ENCODE measurements at regions not wholly inside any gene's neighbourhood (a gene's known extent, or its start where the extent isn't known, plus 50 kb on each side); places are given as distances from the start of the nearest gene placed in this dataset.

DNA sequence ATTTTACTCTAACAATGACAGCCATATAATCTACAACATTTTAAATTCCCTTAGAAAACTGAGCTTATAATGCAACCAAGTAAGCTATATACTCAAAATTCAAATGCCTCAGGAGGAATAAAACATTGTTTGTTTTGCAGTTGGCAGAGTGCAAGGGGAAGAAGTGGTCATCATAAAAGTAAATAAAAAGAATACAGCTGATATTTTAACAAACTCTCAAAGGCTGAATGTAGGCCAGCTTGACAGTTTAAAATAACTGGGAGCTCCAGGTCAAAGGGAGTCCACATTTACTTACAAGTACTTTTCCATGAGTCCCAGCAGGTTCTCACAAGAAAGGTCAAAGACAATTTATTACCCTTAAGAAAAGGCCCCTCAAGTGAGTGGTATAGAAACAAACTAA is 589.8 kb downstream of the BCKDHB start:
- CTCF ChIA-PET = no interaction called here
- Histone ChIP-seq H3K4me3 (ENCODE audit: low read depth in 2 of 2, low read length in 2 of 2) (no peak overlapping the region), H3K9me3 (ENCODE audit: control insufficient read depth, insufficient read depth, low read depth, low read length) (peaks cover 14% of the 10 kb centered on the region; the same call in 1 of the 2 replicates), H3K36me3 (ENCODE audit: control insufficient read depth, insufficient read depth, low read length) (no peaks in the 10 kb centered on the region), H3K4me1 (ENCODE audit: control insufficient read depth, insufficient read depth, low read length) (no peaks in the 10 kb centered on the region), H3K27ac (ENCODE audit: low read length) (no peak overlapping the region), H3K27me3 (ENCODE audit: control insufficient read depth, insufficient read depth, low read length) (no peaks in the 10 kb centered on the region)
- no peak for TF ChIP-seq POLR2AphosphoS5 (IDR thresholded peaks at IDR 0.05; ENCODE audit: low read depth, low read length)
- no peak for TF ChIP-seq SIN3A (IDR thresholded peaks at IDR 0.05; ENCODE audit: borderline replicate concordance, insufficient read depth, low read depth, low read length)
- no peak for TF ChIP-seq REST (IDR thresholded peaks at IDR 0.05; ENCODE audit: insufficient read depth in 1 of 2, low read depth in 2 of 2, low read length in 1 of 2)
- TF ChIP-seq TCF7L2 (IDR thresholded peaks at IDR 0.05; ENCODE audit: low read depth, low read length) = no peak
- TF ChIP-seq CTCF (IDR thresholded peaks at IDR 0.05) = no peak
- ATAC-seq (no peak), DNase-seq (ENCODE audit: low read depth, low spot score) (no peak)
- BruUV-seq (replicated peaks) = no TSS peak
- in situ Hi-C loops (cut with HindIII; ENCODE audit: low pct_unique_long_range_greater_than_20kb, low sequenced_read_pairs) = no loop called here
- POLR2A ChIA-PET = no interaction called here
- intact Hi-C loops (cut with micrococcal nuclease; ENCODE audit: unreplicated experiment) = no loop called here

DNA sequence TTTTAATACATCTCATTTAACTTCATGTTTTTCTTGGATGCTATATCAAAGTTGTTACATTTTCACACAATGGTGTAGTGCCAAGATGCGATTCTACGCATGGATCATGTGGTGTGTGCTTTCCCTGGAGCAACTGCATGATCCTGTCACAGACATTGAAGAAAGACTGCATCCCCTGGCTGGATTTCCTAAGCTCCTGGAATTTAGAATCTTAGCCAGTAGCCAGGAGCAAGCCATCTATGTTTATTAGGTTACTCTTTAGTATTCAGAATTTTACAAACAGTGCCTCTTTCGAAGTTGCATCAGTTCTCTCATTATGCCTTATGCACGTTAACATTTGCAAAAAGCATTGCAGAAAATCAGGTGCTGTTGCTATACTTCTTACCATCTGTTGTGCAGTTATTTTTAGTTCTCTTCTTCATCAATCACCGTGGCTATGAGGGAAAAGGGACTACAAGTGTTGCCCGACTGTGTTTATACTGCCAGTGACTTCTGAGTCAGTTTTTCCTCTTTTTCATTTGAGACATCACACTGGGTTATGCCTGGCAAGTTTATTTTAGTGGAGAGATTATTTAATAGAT is 584.2 kb downstream of the BCKDHB start:
- Histone ChIP-seq H3K27me3 (ENCODE audit: control insufficient read depth, insufficient read depth, low read length) (no peaks in the 10 kb centered on the region), H3K9me3 (ENCODE audit: control insufficient read depth, insufficient read depth, low read depth, low read length) (no peaks in the 10 kb centered on the region), H3K36me3 (ENCODE audit: control insufficient read depth, insufficient read depth, low read length) (no peaks in the 10 kb centered on the region), H3K4me1 (ENCODE audit: control insufficient read depth, insufficient read depth, low read length) (no peaks in the 10 kb centered on the region), H3K27ac (ENCODE audit: low read length) (no peak overlapping the region), H3K4me3 (ENCODE audit: low read depth in 2 of 2, low read length in 2 of 2) (no peak overlapping the region)
- intact Hi-C loops (cut with micrococcal nuclease; ENCODE audit: unreplicated experiment) (no loop called here), in situ Hi-C loops (cut with HindIII; ENCODE audit: low pct_unique_long_range_greater_than_20kb, low sequenced_read_pairs) (no loop called here)
- ChIA-PET CTCF (no interaction called here), POLR2A (no interaction called here)
- DNase-seq (ENCODE audit: low read depth, low spot score) = no peak
- no peak for ATAC-seq
- no peak for TF ChIP-seq REST (IDR thresholded peaks at IDR 0.05; ENCODE audit: insufficient read depth in 1 of 2, low read depth in 2 of 2, low read length in 1 of 2)
- no TSS peak for BruUV-seq (replicated peaks)
